ENCODE measurements at regions not wholly inside any gene's neighbourhood (a gene's known extent, or its start where the extent isn't known, plus 50 kb on each side); places are given as distances from the start of the nearest gene placed in this dataset.

- TF ChIP-seq POLR2AphosphoS5 (IDR thresholded peaks at IDR 0.05; ENCODE audit: low read depth, low read length) (no peak), POLR2A (IDR thresholded peaks at IDR 0.05; ENCODE audit: low read depth, low read length) (no peak), TAF1 (IDR thresholded peaks at IDR 0.05; ENCODE audit: borderline replicate concordance, low read depth, low read length) (no peak)
Measured at GRCh38 chr1:29465755-29466154, 229.4 kb downstream of the PTPRU start.
